Tibial nerve (tissue), 4 donors: ENCODE measurements at regions not wholly inside any gene's neighbourhood (a gene's known extent, or its start where the extent isn't known, plus 50 kb on each side); places are given as distances from the start of the nearest gene placed in this dataset.

ENCODE experiments used
- DNase-seq, 2 donors: peaks; one replicate each; pipeline ENCODE4 v3.0.0-alpha.2; 2019; ENCODE audit warnings: low spot score in 2 of 2
- H3K27ac ChIP-seq, 4 donors: fragments of 200-600 bp; sonication (generic) in 3 of 4; one replicate each; pipeline ENCODE4 v1.5.1; 2017 to 2019; ENCODE audit warnings: mild to moderate bottlenecking in 1 of 4
- H3K27me3 ChIP-seq, 2 donors: fragments of 200-600 bp; sonication (generic) in 1 of 2; one replicate each; pipeline versions ENCODE4 v1.5.1 to v1.6.0; 2017 to 2019
- H3K36me3 ChIP-seq, 3 donors: fragments of 200-600 bp; sonication (generic); one replicate each; pipeline ENCODE4 v1.5.1; 2018 to 2019
- H3K4me1 ChIP-seq, 4 donors: fragments of 200-600 bp; sonication (generic) in 3 of 4; one replicate each; pipeline ENCODE4 v1.5.1; 2017 to 2019
- H3K4me3 ChIP-seq, 4 donors: fragments of 200-600 bp; sonication (generic) in 3 of 4; one replicate each; pipeline ENCODE4 v1.5.1; 2017 to 2019; ENCODE audit warnings: mild to moderate bottlenecking in 1 of 4, moderate library complexity in 1 of 4
- H3K9me3 ChIP-seq, 4 donors: fragments of 200-600 bp; sonication (generic) in 3 of 4; one replicate each; pipeline ENCODE4 v1.5.1; 2017 to 2019
- CTCF ChIP-seq, 5 experiments: fragments of 200-600 bp in 3 of 5; fragments of 450-650 bp in 2 of 5; sonication (generic) in 3 of 5; IDR thresholded peaks; one replicate each; pipeline ENCODE4 v1.5.1; 2016 to 2019; ENCODE audit warnings: antibody characterized with exemption in 5 of 5, mild to moderate bottlenecking in 3 of 5, moderate library complexity in 2 of 5
- EP300 ChIP-seq, 2 donors: sonication (generic); formaldehyde crosslinking; IDR thresholded peaks; one replicate each; pipeline ENCODE4 v1.6.1; 2017; ENCODE audit warnings: antibody characterized with exemption in 2 of 2, mild to moderate bottlenecking in 1 of 2
- POLR2A ChIP-seq, 2 donors: fragments of 450-650 bp; IDR thresholded peaks; one replicate each; pipeline ENCODE4 v1.6.1; 2017; ENCODE audit warnings: antibody characterized with exemption in 2 of 2, mild to moderate bottlenecking in 2 of 2, moderate library complexity in 2 of 2
- WGBS, 2 donors: methylation state at CpG; one replicate each; pipeline ENCODE4 v1.1.5; 2018; 5-methylcytosine and 5-hydroxymethylcytosine counted together

GRCh38 chr5:171648279-171649074 is 137.1 kb upstream of the SMIM23 start:
- no peaks in the 10 kb centered on the region for H3K36me3 ChIP-seq
- no peak overlapping the region for H3K27ac ChIP-seq

GRCh38 chr5:171649075-171649401 is 136.6 kb upstream of the SMIM23 start:
- Histone ChIP-seq H3K9me3 (no peaks in the 10 kb centered on the region), H3K4me1 (no peaks in the 10 kb centered on the region), H3K4me3 (no peak overlapping the region), H3K36me3 (no peaks in the 10 kb centered on the region), H3K27ac (no peak overlapping the region), H3K27me3 (no peaks in the 10 kb centered on the region)
- no peak for DNase-seq
- TF ChIP-seq EP300 (IDR thresholded peaks at IDR 0.05) = no peak
- TF ChIP-seq POLR2A (IDR thresholded peaks at IDR 0.05) = no peak
- no peak for TF ChIP-seq CTCF (IDR thresholded peaks at IDR 0.05)
- WGBS, 2 donors = 82 to 86% methylated on average over 3 of the region's 3 CpGs

More at GRCh38 chr5:171648279-171649074, 137.1 kb upstream of the SMIM23 start:
- Histone ChIP-seq H3K27me3 (no peaks in the 10 kb centered on the region), H3K4me1 (no peaks in the 10 kb centered on the region), H3K9me3 (no peaks in the 10 kb centered on the region), H3K4me3 (no peak overlapping the region)
- DNase-seq = no peak
- TF ChIP-seq POLR2A (IDR thresholded peaks at IDR 0.05) (no peak), CTCF (IDR thresholded peaks at IDR 0.05) (no peak), EP300 (IDR thresholded peaks at IDR 0.05) (no peak)
- WGBS, 2 donors = 62 to 64% methylated on average over 9 to 10 of the region's 10 CpGs

GRCh38 chr5:171650597-171650996 is 135.0 kb upstream of the SMIM23 start:
- no peak for DNase-seq
- TF ChIP-seq POLR2A (IDR thresholded peaks at IDR 0.05) (no peak), CTCF (IDR thresholded peaks at IDR 0.05) (no peak), EP300 (IDR thresholded peaks at IDR 0.05) (no peak)
- no peaks in the 10 kb centered on the region for H3K27me3 ChIP-seq
- no peak overlapping the region for H3K4me3 ChIP-seq
- H3K9me3 ChIP-seq = no peaks in the 10 kb centered on the region
- H3K36me3 ChIP-seq = no peaks in the 10 kb centered on the region
- no peak overlapping the region for H3K27ac ChIP-seq
- H3K4me1 ChIP-seq = no peaks in the 10 kb centered on the region
- WGBS, 2 donors = 65 to 75% methylated on average over 8 of the region's 8 CpGs

- WGBS, 2 donors = 58 to 65% methylated on average over 3 of the region's 3 CpGs
- no peak overlapping the region for H3K4me3 ChIP-seq
- no peak for DNase-seq
- TF ChIP-seq EP300 (IDR thresholded peaks at IDR 0.05) = no peak
- no peak for TF ChIP-seq POLR2A (IDR thresholded peaks at IDR 0.05)
- no peak for TF ChIP-seq CTCF (IDR thresholded peaks at IDR 0.05)
- H3K9me3 ChIP-seq = no peaks in the 10 kb centered on the region
- no peaks in the 10 kb centered on the region for H3K4me1 ChIP-seq
- no peaks in the 10 kb centered on the region for H3K36me3 ChIP-seq
- H3K27me3 ChIP-seq = no peaks in the 10 kb centered on the region
- no peak overlapping the region for H3K27ac ChIP-seq
Observed at GRCh38 chr5:171651102-171651501, 134.5 kb upstream of the SMIM23 start.

GRCh38 chr5:171654881-171655280 is 130.7 kb upstream of the SMIM23 start:
- WGBS, 2 donors = 48 to 66% methylated on average over 4 of the region's 4 CpGs
- H3K9me3 ChIP-seq = no peaks in the 10 kb centered on the region
- H3K36me3 ChIP-seq = no peaks in the 10 kb centered on the region
- peaks cover 0 to under 1% (median 0%) of the 10 kb centered on the region in 4 donors for H3K4me1 ChIP-seq
- no peak for TF ChIP-seq CTCF (IDR thresholded peaks at IDR 0.05)
- TF ChIP-seq EP300 (IDR thresholded peaks at IDR 0.05) = no peak
- no peak for TF ChIP-seq POLR2A (IDR thresholded peaks at IDR 0.05)
- no peaks in the 10 kb centered on the region for H3K27me3 ChIP-seq
- no peak for DNase-seq
- no peak overlapping the region for H3K4me3 ChIP-seq
- no peak overlapping the region for H3K27ac ChIP-seq
